ENCODE measurements at regions not wholly inside any gene's neighbourhood (a gene's known extent, or its start where the extent isn't known, plus 50 kb on each side); places are given as distances from the start of the nearest gene placed in this dataset.
"Not testable (repeated sequence)": the region's sequence is repeated elsewhere in the genome, so short reads cannot be mapped to it uniquely, and the experiment has no call there.

DNA sequence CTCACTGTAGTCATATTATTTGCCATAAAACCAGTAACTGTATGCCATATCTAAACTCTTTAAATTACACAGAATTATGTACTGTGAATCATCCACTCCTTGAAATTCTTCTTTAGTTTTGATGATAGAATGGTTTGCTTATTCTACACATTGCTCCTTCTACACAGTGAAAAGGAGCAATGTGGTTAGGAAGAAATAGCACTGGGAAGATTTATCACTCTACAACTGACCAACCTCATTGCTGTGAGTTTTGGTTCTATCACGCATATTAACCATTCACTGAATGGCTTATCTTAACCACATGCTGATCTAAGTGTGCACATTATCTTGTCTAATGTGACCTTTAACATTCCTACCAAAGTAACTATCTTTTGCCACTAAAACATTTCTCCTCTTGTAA, 415.7 kb upstream of the NDST4 start:
- TF ChIP-seq CTCF (conservative IDR thresholded peaks at IDR 0.05; ENCODE audit: low read depth, low read length): no peak
- TF ChIP-seq EZH2phosphoT487 (IDR thresholded peaks at IDR 0.05; ENCODE audit: borderline replicate concordance, low read length): no peak
- no peak for TF ChIP-seq EZH2 (IDR thresholded peaks at IDR 0.05; ENCODE audit: low read length, unreplicated experiment)

DNA sequence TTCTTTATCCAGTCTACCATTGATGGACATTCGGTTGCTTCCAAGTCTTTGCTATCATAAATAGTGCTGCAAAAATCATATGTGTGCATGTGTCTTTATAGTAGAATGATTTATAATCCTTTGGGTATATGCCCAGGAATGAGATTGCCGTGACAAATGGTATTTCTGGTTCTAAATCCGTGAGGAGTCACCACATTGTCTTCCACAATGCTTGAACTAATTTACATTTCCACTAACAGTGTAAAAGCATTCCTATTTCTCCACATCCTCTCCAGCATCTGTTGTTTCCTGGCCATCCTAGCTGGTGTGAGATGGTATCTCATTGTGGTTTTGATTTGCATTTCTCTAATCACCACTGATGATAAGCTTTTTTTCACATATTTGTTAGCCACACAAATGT, 406.1 kb upstream of the NDST4 start:
- H3K27me3 ChIP-seq (ENCODE audit: low read length); H3K9ac ChIP-seq (ENCODE audit: low read length); H3K4me1 ChIP-seq (ENCODE audit: insufficient read depth, low read length); CTCF ChIA-PET; BruUV-seq (replicated peaks); POLR2A ChIA-PET (ENCODE audit: unreplicated experiment); H3K36me3 ChIP-seq (ENCODE audit: low read depth, low read length); H3K9me2 ChIP-seq (replicated peaks; ENCODE audit: low read length); H3K4me2 ChIP-seq (ENCODE audit: low read length); H4K20me1 ChIP-seq (ENCODE audit: low read length); H3K79me2 ChIP-seq (ENCODE audit: low read length); H3K27ac ChIP-seq (ENCODE audit: low read length); H3F3A ChIP-seq (ENCODE audit: low read length, unreplicated experiment); DNase-seq; H3K4me3 ChIP-seq (ENCODE audit: low read length); intact Hi-C loops (cut with micrococcal nuclease); H3K9me3 ChIP-seq (ENCODE audit: low read length); H2AFZ ChIP-seq (ENCODE audit: low read length): not testable (repeated sequence)
- peak; percentile 65; the same call in 1 of the 2 replicates for ATAC-seq

More for the DNA sequence above, 415.7 kb upstream of the NDST4 start:
- intact Hi-C loops (cut with micrococcal nuclease): no loop called here
- Histone ChIP-seq H3K9me3 (ENCODE audit: low read length) (no peaks in the 10 kb centered on the region), H3K4me3 (ENCODE audit: low read length) (no peak overlapping the region), H3K9me2 (replicated peaks; ENCODE audit: low read length) (no peaks in the 10 kb centered on the region), H3K79me2 (ENCODE audit: low read length) (no peaks in the 10 kb centered on the region), H3K36me3 (ENCODE audit: low read depth, low read length) (no peaks in the 10 kb centered on the region), H4K20me1 (ENCODE audit: low read length) (no peaks in the 10 kb centered on the region), H3K4me2 (ENCODE audit: low read length) (no peak overlapping the region), H3K27ac (ENCODE audit: low read length) (no peak overlapping the region), H3F3A (ENCODE audit: low read length, unreplicated experiment) (no peaks in the 10 kb centered on the region), H3K4me1 (ENCODE audit: insufficient read depth, low read length) (no peaks in the 10 kb centered on the region), H3K9ac (ENCODE audit: low read length) (no peak overlapping the region), H3K27me3 (ENCODE audit: low read length) (no peaks in the 10 kb centered on the region), H2AFZ (ENCODE audit: low read length) (no peak overlapping the region)
- DNase-seq (no peak), ATAC-seq (no peak)
- ChIA-PET POLR2A (ENCODE audit: unreplicated experiment) (no interaction called here), CTCF (no interaction called here)
- no TSS peak for BruUV-seq (replicated peaks)

DNA sequence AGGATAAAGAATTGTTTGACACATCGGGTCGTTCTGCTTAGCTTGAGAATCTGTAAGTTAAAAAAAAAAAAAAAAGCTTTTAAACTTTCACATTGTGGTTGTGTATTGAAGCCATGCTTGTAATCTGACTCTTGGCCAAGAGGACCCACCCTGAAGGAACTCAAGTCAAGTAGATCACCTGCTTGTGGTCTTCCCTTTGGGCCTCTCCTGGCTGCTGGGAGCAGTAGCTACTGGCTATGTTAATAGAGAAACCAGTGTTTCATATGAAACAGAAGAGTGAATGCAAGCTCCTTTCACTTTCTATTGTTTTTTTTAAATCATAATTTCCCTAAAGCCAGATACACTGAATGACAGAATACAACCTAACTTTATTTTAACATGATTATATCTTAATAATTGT, 402.4 kb upstream of the NDST4 start:
- H3K79me2 ChIP-seq (ENCODE audit: low read length): no peaks in the 10 kb centered on the region
- no peaks in the 10 kb centered on the region for H3K4me1 ChIP-seq (ENCODE audit: insufficient read depth, low read length)
- BruUV-seq (replicated peaks): no TSS peak
- H3K4me3 ChIP-seq (ENCODE audit: low read length): no peak overlapping the region
- TF ChIP-seq EZH2 (IDR thresholded peaks at IDR 0.05; ENCODE audit: low read length, unreplicated experiment) (no peak), CTCF (conservative IDR thresholded peaks at IDR 0.05; ENCODE audit: low read depth, low read length) (no peak), EZH2phosphoT487 (IDR thresholded peaks at IDR 0.05; ENCODE audit: borderline replicate concordance, low read length) (no peak)
- H3K27ac ChIP-seq (ENCODE audit: low read length): no peak overlapping the region
- ChIA-PET POLR2A (ENCODE audit: unreplicated experiment) (no interaction called here), CTCF (no interaction called here)
- H3K9me3 ChIP-seq (ENCODE audit: low read length): no peaks in the 10 kb centered on the region
- no peaks in the 10 kb centered on the region for H3K27me3 ChIP-seq (ENCODE audit: low read length)
- no peak for DNase-seq
- ATAC-seq: no peak
- no peaks in the 10 kb centered on the region for H4K20me1 ChIP-seq (ENCODE audit: low read length)
- no peak overlapping the region for H3K9ac ChIP-seq (ENCODE audit: low read length)
- intact Hi-C loops (cut with micrococcal nuclease): no loop called here
- H3K9me2 ChIP-seq (replicated peaks; ENCODE audit: low read length): no peaks in the 10 kb centered on the region
- no peak overlapping the region for H2AFZ ChIP-seq (ENCODE audit: low read length)
- H3K4me2 ChIP-seq (ENCODE audit: low read length): no peak overlapping the region
- H3F3A ChIP-seq (ENCODE audit: low read length, unreplicated experiment): no peaks in the 10 kb centered on the region
- H3K36me3 ChIP-seq (ENCODE audit: low read depth, low read length): no peaks in the 10 kb centered on the region

All from PC-3 (cell line).